Mucosa of descending colon (tissue), 3 donors: ENCODE measurements at regions not wholly inside any gene's neighbourhood (a gene's known extent, or its start where the extent isn't known, plus 50 kb on each side); places are given as distances from the start of the nearest gene placed in this dataset.

Experiments
- ATAC-seq: fragments of 200-7000 bp; cut with Tn5 transposase; one replicate; pipeline ENCODE4 v1.9.1; 2020; ENCODE audit warnings: mild to moderate bottlenecking, moderate library complexity
- DNase-seq, 3 donors: peaks; one replicate each; pipeline ENCODE4 v3.0.0-alpha.2; 2020
- H3K36me3 ChIP-seq: fragments of 200-600 bp; one replicate; pipeline ENCODE4 v1.8.0; 2021; ENCODE audit warnings: low read depth, mild to moderate bottlenecking
- H3K4me1 ChIP-seq: fragments of 200-600 bp; one replicate; pipeline ENCODE4 v1.8.0; 2021; ENCODE audit warnings: low read depth, mild to moderate bottlenecking
- H3K4me3 ChIP-seq: fragments of 200-600 bp; one replicate; pipeline ENCODE4 v1.8.0; 2021; ENCODE audit warnings: mild to moderate bottlenecking
- H3K9me3 ChIP-seq: fragments of 200-600 bp; one replicate; pipeline ENCODE4 v1.8.0; 2021; ENCODE audit warnings: mild to moderate bottlenecking
- CTCF ChIP-seq: fragments of 200-600 bp; IDR thresholded peaks from one replicate; pipeline ENCODE4 v1.8.0; 2022; ENCODE audit warnings: antibody characterized with exemption, mild to moderate bottlenecking
- intact Hi-C, 2 donors: fragments of 100-400 bp; cut with DNase I in 1 of 2; cut with micrococcal nuclease in 1 of 2; formaldehyde crosslinking; loops; one replicate each; pipeline versions ENCODE4 v1.11.0 to v1.11.1; 2022; cut with DNase I, micrococcal nuclease
- donor health status: DM: no; HTN: no; CAD: no; lungs with moderate emphysema.
- donor health status: DM: no; HTN: no; CAD: no.
- donor health status: DM: no; HTN: yes; CAD: no.

GRCh38 chr15:53272116-53272515 lies 482.0 kb upstream of the ONECUT1 start:
- TF ChIP-seq CTCF: no peak
- no peaks in the 10 kb centered on the region for H3K36me3 ChIP-seq
- no peaks in the 10 kb centered on the region for H3K4me1 ChIP-seq
- no peak for ATAC-seq
- DNase-seq: no peak
- H3K4me3 ChIP-seq: no peak overlapping the region
- intact Hi-C loops: loop anchor here in 1 of 2 donors (10.0 kb wide), 1 partner anchor 57 kb away; no protein-coding TSS in a partner anchor
- H3K9me3 ChIP-seq: no peaks in the 10 kb centered on the region

GRCh38 chr15:53266176-53266575 lies 476.0 kb upstream of the ONECUT1 start:
- no peak for DNase-seq

GRCh38 chr15:53260647-53261046 lies 470.5 kb upstream of the ONECUT1 start:
- Histone ChIP-seq H3K4me1 (no peaks in the 10 kb centered on the region), H3K4me3 (no peak overlapping the region), H3K9me3 (no peaks in the 10 kb centered on the region), H3K36me3 (no peaks in the 10 kb centered on the region)
- intact Hi-C loops: no loop called here
- DNase-seq (no peak), ATAC-seq (no peak)
- TF ChIP-seq CTCF: no peak

More at GRCh38 chr15:53266176-53266575, 476.0 kb upstream of the ONECUT1 start:
- no peaks in the 10 kb centered on the region for H3K4me1 ChIP-seq
- ATAC-seq: no peak
- TF ChIP-seq CTCF: no peak
- no peak overlapping the region for H3K4me3 ChIP-seq
- no peaks in the 10 kb centered on the region for H3K36me3 ChIP-seq
- H3K9me3 ChIP-seq: no peaks in the 10 kb centered on the region
- intact Hi-C loops: no loop called here

DNA sequence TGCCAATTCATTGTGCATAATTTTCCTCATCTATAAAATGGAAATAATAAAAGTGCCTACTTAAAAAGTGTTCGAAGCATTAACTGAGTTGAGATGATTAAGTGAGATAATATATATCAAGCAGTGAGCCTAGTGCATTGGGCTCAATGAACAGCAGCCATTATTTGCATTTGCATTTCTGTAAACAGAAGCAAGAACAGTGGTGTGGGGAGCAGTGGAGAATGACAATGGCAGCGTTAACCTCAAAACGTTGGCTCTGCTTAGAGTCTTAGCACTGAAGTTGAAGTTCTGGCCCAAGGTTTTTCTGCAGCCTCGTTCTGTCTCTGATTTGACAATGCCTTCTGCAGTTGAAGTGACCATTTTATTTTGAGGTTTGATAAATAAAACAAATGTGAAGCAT lies 466.3 kb upstream of the ONECUT1 start:
- H3K36me3 ChIP-seq: no peaks in the 10 kb centered on the region
- intact Hi-C loops: no loop called here
- ATAC-seq: no peak
- H3K9me3 ChIP-seq: no peaks in the 10 kb centered on the region
- no peak overlapping the region for H3K4me3 ChIP-seq
- TF ChIP-seq CTCF: no peak
- no peak for DNase-seq
- no peaks in the 10 kb centered on the region for H3K4me1 ChIP-seq

DNA sequence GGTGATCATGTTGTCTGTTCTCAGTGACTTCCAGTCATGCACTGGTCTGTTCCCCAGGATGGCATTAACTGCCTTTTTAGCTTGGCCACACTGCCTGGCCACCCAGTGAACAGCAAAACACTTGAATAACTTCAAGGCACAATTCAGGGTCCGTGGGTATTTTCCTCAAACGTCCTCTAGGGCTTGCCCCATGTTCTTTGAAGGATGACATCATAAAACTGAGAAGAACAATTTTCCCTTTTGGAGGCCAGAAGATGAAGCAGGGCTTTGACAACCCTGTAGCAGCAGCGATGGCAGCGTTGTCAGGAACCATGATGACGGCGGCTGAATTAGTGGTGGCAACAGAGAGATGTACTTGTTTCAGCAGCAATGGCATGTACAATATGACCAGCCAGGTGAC lies 465.9 kb upstream of the ONECUT1 start:
- no peak for DNase-seq
- Histone ChIP-seq H3K36me3 (no peaks in the 10 kb centered on the region), H3K9me3 (no peaks in the 10 kb centered on the region), H3K4me3 (no peak overlapping the region), H3K4me1 (no peaks in the 10 kb centered on the region)
- intact Hi-C loops: no loop called here
- no peak for ATAC-seq
- no peak for TF ChIP-seq CTCF

- intact Hi-C loops: no loop called here
- no peak for ATAC-seq
Observed at GRCh38 chr15:53251996-53252395, 461.9 kb upstream of the ONECUT1 start.

More at GRCh38 chr15:53251996-53252395, 461.9 kb upstream of the ONECUT1 start:
- H3K36me3 ChIP-seq: no peaks in the 10 kb centered on the region
- no peak for DNase-seq
- no peak for TF ChIP-seq CTCF
- H3K4me1 ChIP-seq: no peaks in the 10 kb centered on the region
- no peaks in the 10 kb centered on the region for H3K9me3 ChIP-seq
- no peak overlapping the region for H3K4me3 ChIP-seq
